Epithelial cell of esophagus (primary cell): ENCODE measurements at regions not wholly inside any gene's neighbourhood (a gene's known extent, or its start where the extent isn't known, plus 50 kb on each side); places are given as distances from the start of the nearest gene placed in this dataset.
A peak's percentile ranks its signal among the peaks of the same experiment; 100 is the strongest.

Source experiments
- DNase-seq: peaks from one replicate; pipeline ENCODE4 v3.0.0; 2010; ENCODE audit warnings: low read depth
- H3K4me3 ChIP-seq: 2 replicates; pipeline ENCODE4 v1.5.1; 2011; ENCODE audit warnings: mild to moderate bottlenecking, low read length, control low read depth
- TF ChIP-seq, protein P1 (sequence below): IDR thresholded peaks from 2 replicates; pipeline ENCODE4 v1.5.1; 2011; ENCODE audit warnings: low read depth, mild to moderate bottlenecking, low read length, control low read depth, inconsistent platforms; ENCODE audit not compliant: insufficient read depth; ENCODE audit errors: missing control alignments

DNA sequence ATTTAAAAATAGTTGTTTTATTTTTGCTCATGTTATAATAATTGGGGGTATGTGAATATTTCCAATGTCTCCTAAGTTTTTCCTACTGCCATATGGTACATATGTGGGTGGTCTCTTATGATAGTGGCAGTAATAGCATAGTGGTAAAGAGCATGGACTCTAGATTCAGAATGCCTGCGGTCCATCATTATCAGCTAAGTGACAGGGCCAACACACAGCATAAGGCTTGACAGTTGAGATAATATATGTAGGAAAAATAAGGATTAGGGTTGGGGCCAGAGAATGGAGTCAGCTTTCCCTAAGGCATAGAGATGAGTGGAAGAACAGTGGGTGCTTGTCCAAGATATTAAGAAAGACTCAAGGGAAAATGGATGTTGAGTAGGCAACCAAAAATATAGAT, 2707.5 kb downstream of the PCDH7 start:
- H3K4me3 ChIP-seq, result no peak overlapping the region
- TF ChIP-seq, protein P1, sequence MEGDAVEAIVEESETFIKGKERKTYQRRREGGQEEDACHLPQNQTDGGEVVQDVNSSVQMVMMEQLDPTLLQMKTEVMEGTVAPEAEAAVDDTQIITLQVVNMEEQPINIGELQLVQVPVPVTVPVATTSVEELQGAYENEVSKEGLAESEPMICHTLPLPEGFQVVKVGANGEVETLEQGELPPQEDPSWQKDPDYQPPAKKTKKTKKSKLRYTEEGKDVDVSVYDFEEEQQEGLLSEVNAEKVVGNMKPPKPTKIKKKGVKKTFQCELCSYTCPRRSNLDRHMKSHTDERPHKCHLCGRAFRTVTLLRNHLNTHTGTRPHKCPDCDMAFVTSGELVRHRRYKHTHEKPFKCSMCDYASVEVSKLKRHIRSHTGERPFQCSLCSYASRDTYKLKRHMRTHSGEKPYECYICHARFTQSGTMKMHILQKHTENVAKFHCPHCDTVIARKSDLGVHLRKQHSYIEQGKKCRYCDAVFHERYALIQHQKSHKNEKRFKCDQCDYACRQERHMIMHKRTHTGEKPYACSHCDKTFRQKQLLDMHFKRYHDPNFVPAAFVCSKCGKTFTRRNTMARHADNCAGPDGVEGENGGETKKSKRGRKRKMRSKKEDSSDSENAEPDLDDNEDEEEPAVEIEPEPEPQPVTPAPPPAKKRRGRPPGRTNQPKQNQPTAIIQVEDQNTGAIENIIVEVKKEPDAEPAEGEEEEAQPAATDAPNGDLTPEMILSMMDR, result no peak
- no peak for DNase-seq

DNA sequence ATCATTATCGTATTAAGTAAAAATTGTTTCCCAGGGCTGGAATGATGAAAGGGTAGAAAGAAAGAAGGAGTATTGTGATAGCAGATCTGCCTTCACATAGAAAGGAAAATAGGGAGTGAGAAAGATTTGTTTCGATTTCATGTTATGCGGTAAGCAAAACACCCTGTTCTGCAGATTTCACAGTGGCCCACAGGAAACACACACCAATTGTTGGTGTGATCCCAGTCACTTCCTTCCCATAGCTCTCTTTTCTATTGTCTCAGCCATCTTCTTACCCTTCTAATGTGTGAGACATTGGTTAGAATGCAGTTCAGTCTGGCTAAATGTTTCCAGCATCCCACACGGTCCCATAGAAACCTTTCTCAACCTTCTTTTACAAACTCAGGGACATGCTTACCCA, 2709.8 kb downstream of the PCDH7 start:
- no peak for DNase-seq
- TF ChIP-seq, protein P1, result no peak
- H3K4me3 ChIP-seq, result no peak overlapping the region

DNA sequence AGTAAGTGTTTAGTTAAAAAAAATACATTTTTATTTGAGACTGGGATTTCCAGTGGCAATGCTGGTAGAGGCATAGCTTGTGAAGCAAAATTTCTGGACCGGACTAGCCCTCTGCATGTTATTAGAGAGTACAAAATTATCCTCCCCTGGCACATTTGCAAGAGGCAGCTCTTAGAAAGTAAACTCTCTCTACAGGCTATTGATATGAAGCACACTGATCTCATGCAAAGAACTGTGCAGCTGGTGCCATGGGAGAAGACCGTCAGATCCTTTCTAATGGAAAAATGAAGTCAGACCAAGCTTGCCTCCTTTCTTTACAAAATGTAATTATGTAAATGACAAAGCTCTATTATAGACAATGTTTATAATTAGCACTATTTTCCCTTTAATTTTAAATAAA, 2717.2 kb downstream of the PCDH7 start:
- TF ChIP-seq, protein P1, result no peak
- H3K4me3 ChIP-seq, result no peak overlapping the region
- no peak for DNase-seq

DNA sequence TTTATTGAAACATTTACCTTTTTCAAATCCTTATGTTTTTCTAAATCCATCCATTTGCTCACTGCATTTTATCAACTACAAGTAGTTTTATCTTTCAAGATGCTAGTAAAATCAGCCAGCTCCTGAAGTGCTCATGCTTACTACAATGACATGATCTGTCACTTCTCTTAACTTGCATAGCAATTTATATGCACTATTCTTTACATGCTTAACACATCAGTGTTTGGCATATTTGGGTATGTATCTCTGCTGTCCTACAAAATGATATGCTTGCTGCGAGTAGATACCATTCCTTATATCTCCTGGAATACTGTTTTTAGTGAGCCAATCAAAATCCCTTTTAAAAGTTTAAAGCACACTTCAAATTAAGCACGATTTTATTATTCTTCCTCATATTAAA, 2726.8 kb downstream of the PCDH7 start:
- no peak for DNase-seq
- no peak overlapping the region for H3K4me3 ChIP-seq
- TF ChIP-seq, protein P1, result no peak

GRCh38 chr4:33448948-33449347, 2728.8 kb downstream of the PCDH7 start:
- TF ChIP-seq, protein P1, result no peak
- H3K4me3 ChIP-seq, result no peak overlapping the region
- DNase-seq, result no peak

DNA sequence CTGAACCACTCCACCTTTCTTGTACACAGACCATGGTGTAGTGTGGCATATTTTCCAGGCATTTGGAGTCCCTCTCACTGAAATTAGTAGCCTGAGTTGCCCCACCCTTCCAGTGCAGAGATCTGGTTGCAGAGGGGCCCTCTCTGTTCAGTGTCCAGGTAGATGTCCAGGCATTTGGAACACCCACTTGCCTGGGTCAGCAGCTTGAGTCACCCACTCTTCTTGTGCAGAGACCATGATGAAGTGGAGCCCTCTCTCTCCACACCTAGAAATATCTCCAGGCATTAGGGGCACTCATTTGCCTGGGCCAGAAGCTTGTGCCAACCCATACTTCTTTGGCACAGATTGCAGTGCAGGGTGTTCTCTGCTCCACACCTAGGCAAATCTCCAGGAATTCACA, 2733.3 kb downstream of the PCDH7 start:
- DNase-seq, result no peak
- no peak overlapping the region for H3K4me3 ChIP-seq
- TF ChIP-seq, protein P1, result no peak

- DNase-seq, result peak; percentile 80
- H3K4me3 ChIP-seq, result no peak overlapping the region
- TF ChIP-seq, protein P1, result no peak
These were observed 2733.7 kb downstream of the PCDH7 start for GRCh38 chr4:33453916-33454315.
